A549 (cell line): ENCODE measurements at regions not wholly inside any gene's neighbourhood (a gene's known extent, or its start where the extent isn't known, plus 50 kb on each side); places are given as distances from the start of the nearest gene placed in this dataset.

Experiments
- ATAC-seq, 2 experiments: fragments of 200-7000 bp in 1 of 2; fragments of >200 bp in 1 of 2; cut with Nextera tagmentation in 1 of 2; cut with Tn5 transposase in 1 of 2; 3 replicates each; pipeline versions ENCODE4 v1.8.0 to v1.9.1; 2018 to 2020; ENCODE audit warnings: mild to moderate bottlenecking in 1 of 2, moderate library complexity in 1 of 2
- CTCF ChIA-PET: fragments of 300-600 bp; sonication (Branson Sonifier 250); formaldehyde crosslinking; extraction: SDS; loops from one replicate; lab custom pipeline; 2021; ENCODE audit warnings: antibody characterized with exemption, inconsistent platforms; lab: Yijun Ruan, JAX
- POLR2A ChIA-PET: fragments of 350-600 bp; formaldehyde crosslinking; extraction: SDS; loops from one replicate; lab custom pipeline; 2021; ENCODE audit warnings: antibody characterized with exemption, inconsistent platforms; lab: Yijun Ruan, JAX
- DNase-seq, 2 experiments: peaks; one replicate each; pipeline versions ENCODE4 v3.0.0 to v3.0.0-alpha.2; 2011 to 2016; ENCODE audit warnings: low read depth in 1 of 2, low spot score in 1 of 2
- FAIRE-seq: peaks from 2 replicates; lab custom pipeline; 2011; peaks lifted over from hg19 to GRCh38; lab: Jason Lieb, UNC
- H3K27ac ChIP-seq, 2 experiments: fragments of >200 bp; sonication (Bioruptor Twin); formaldehyde crosslinking; 3 replicates each; pipeline ENCODE4 v1.5.1; 2016 to 2017
- H3K4me1 ChIP-seq: fragments of >200 bp; sonication (Bioruptor Twin); formaldehyde crosslinking; 3 replicates; pipeline ENCODE4 v1.6.1; 2016
- H3K4me2 ChIP-seq: fragments of >200 bp; sonication (Bioruptor Twin); formaldehyde crosslinking; 3 replicates; pipeline ENCODE4 v1.6.1; 2016
- H3K4me3 ChIP-seq: fragments of >200 bp; sonication (Bioruptor Twin); formaldehyde crosslinking; 3 replicates; pipeline ENCODE4 v1.5.1; 2016
- H3K9me3 ChIP-seq: fragments of >200 bp; sonication (Bioruptor Twin); formaldehyde crosslinking; 3 replicates; pipeline ENCODE4 v1.6.1; 2016
- CBX2 ChIP-seq: fragments of 200-600 bp; sonication (generic); IDR thresholded peaks from 2 replicates; pipeline ENCODE4 v1.6.1; 2016; ENCODE audit warnings: low read depth, mild to moderate bottlenecking, borderline replicate concordance
- CHD2 ChIP-seq: fragments of 150-350 bp; IDR thresholded peaks from 2 replicates; pipeline ENCODE4 v1.6.1; 2014; ENCODE audit warnings: low read length; ENCODE audit not compliant: partially characterized antibody
- CHD4 ChIP-seq: fragments of 200-600 bp; sonication (generic); IDR thresholded peaks from 2 replicates; pipeline ENCODE4 v1.6.1; 2016; ENCODE audit warnings: antibody characterized with exemption, mild to moderate bottlenecking, borderline replicate concordance
- EHF ChIP-seq: fragments of 250-450 bp; sonication (Bioruptor Pico); IDR thresholded peaks from 2 replicates; pipeline ENCODE4 v1.5.0; 2020; ENCODE audit warnings: mild to moderate bottlenecking
- EHMT2 ChIP-seq: fragments of 200-600 bp; sonication (generic); IDR thresholded peaks from 2 replicates; pipeline ENCODE4 v1.6.1; 2016; ENCODE audit warnings: antibody characterized with exemption, low read depth, mild to moderate bottlenecking, moderate library complexity
- ELK1 ChIP-seq: fragments of 150-350 bp; IDR thresholded peaks from 2 replicates; pipeline ENCODE4 v1.6.1; 2014; ENCODE audit warnings: low read depth, mild to moderate bottlenecking, low read length
- FOSL2 ChIP-seq, 2 experiments: fragments of 450-650 bp in 1 of 2; fragments of >200 bp in 1 of 2; sonication (Bioruptor Twin) in 1 of 2; formaldehyde crosslinking; IDR thresholded peaks; 2 replicates each; pipeline versions ENCODE4 v1.5.0 to v1.6.1; 2016 to 2020; ENCODE audit warnings: mild to moderate bottlenecking in 1 of 2, moderate library complexity in 1 of 2
- HOXA7 ChIP-seq: fragments of 250-450 bp; sonication (Bioruptor Pico); IDR thresholded peaks from 2 replicates; pipeline ENCODE4 v1.5.0; 2020; ENCODE audit warnings: mild to moderate bottlenecking, moderate library complexity
- HOXB13 ChIP-seq: fragments of 250-450 bp; sonication (Bioruptor Pico); IDR thresholded peaks from 2 replicates; pipeline ENCODE4 v1.5.0; 2020; ENCODE audit warnings: low read depth, mild to moderate bottlenecking, moderate library complexity
- MAZ ChIP-seq: fragments of 150-350 bp; IDR thresholded peaks from 2 replicates; pipeline ENCODE4 v1.6.1; 2014; ENCODE audit warnings: antibody characterized with exemption, low read depth, low read length, borderline replicate concordance
- MYC ChIP-seq: IDR thresholded peaks from 2 replicates; pipeline ENCODE4 v1.6.1; 2012; ENCODE audit warnings: mild to moderate bottlenecking, inconsistent platforms, low read length, improper control_type of control experiment, borderline replicate concordance
- NFE2L2 ChIP-seq: fragments of 150-350 bp; conservative IDR thresholded peaks from 2 replicates; pipeline ENCODE4 v1.6.1; 2014; ENCODE audit warnings: low read length
- NR3C1 ChIP-seq: fragments of >200 bp; sonication (Bioruptor Twin); formaldehyde crosslinking; IDR thresholded peaks from 3 replicates; pipeline ENCODE4 v1.6.1; 2017
- PBX3 ChIP-seq: IDR thresholded peaks from 2 replicates; pipeline ENCODE4 v1.6.1; 2012
- POLR2AphosphoS2 ChIP-seq: conservative IDR thresholded peaks from 2 replicates; pipeline ENCODE4 v1.6.1; 2012; ENCODE audit warnings: low read length, improper control_type of control experiment, inconsistent platforms
- RAD21 ChIP-seq, 2 experiments: fragments of >200 bp in 1 of 2; sonication (Bioruptor Twin) in 1 of 2; formaldehyde crosslinking in 1 of 2; IDR thresholded peaks in 1 of 2; conservative IDR thresholded peaks in 1 of 2; 2 replicates in 1 of 2; 3 replicates in 1 of 2; pipeline ENCODE4 v1.6.1; 2012 to 2018; ENCODE audit warnings: inconsistent platforms in 1 of 2
- RCOR1 ChIP-seq: fragments of 150-350 bp; IDR thresholded peaks from 2 replicates; pipeline ENCODE4 v1.6.1; 2014; ENCODE audit warnings: antibody characterized with exemption, low read length, low read depth
- REST ChIP-seq: fragments of 200-600 bp; sonication (generic); IDR thresholded peaks from 2 replicates; pipeline ENCODE4 v1.6.1; 2016; ENCODE audit warnings: antibody characterized with exemption, mild to moderate bottlenecking, moderate library complexity
- RFX5 ChIP-seq: fragments of 450-650 bp; IDR thresholded peaks from 2 replicates; pipeline ENCODE4 v1.7.1; 2014; ENCODE audit warnings: antibody characterized with exemption, mild to moderate bottlenecking, moderate library complexity
- RNF2 ChIP-seq: fragments of 200-600 bp; sonication (generic); IDR thresholded peaks from 2 replicates; pipeline ENCODE4 v1.6.1; 2016; ENCODE audit warnings: low read depth, mild to moderate bottlenecking, antibody characterized with exemption, moderate library complexity, borderline replicate concordance
- SMC3 ChIP-seq: fragments of >200 bp; sonication (Bioruptor Twin); formaldehyde crosslinking; IDR thresholded peaks from 3 replicates; pipeline ENCODE4 v1.6.1; 2018; ENCODE audit warnings: inconsistent platforms
- SREBF2 ChIP-seq: fragments of 450-650 bp; IDR thresholded peaks from 2 replicates; pipeline ENCODE4 v1.6.1; 2014; ENCODE audit warnings: mild to moderate bottlenecking, moderate library complexity
- TFCP2L1 ChIP-seq: fragments of 250-450 bp; sonication (Bioruptor Pico); IDR thresholded peaks from 2 replicates; pipeline ENCODE4 v1.5.0; 2021; ENCODE audit warnings: mild to moderate bottlenecking
- USF2 ChIP-seq: fragments of 450-650 bp; IDR thresholded peaks from 2 replicates; pipeline ENCODE4 v1.6.1; 2014; ENCODE audit warnings: antibody characterized with exemption
- ZSCAN20 ChIP-seq: fragments of 250-450 bp; sonication (Bioruptor Pico); IDR thresholded peaks from 2 replicates; pipeline ENCODE4 v1.8.0; 2022; ENCODE audit warnings: mild to moderate bottlenecking, moderate library complexity
- WGBS: methylation state at CpG from one replicate; pipeline ENCODE4 v1.1.6; 2017; ENCODE audit errors: missing lambda C conversion rate; 5-methylcytosine and 5-hydroxymethylcytosine counted together

GRCh38 chr13:60925686-60926085 is 490.0 kb downstream of the PCDH20 start:
- TF ChIP-seq CHD4: no peak
- no peak for TF ChIP-seq SREBF2
- no peak for TF ChIP-seq RNF2
- TF ChIP-seq FOSL2 (IDR thresholded peaks at IDR 0.05): no peak
- TF ChIP-seq FOSL2 (CRISPR knock-in tag; IDR thresholded peaks at IDR 0.05): no peak
- TF ChIP-seq SMC3: no peak
- no peak for TF ChIP-seq RAD21 (conservative IDR thresholded peaks at IDR 0.05 in 1 of 2, IDR thresholded peaks at IDR 0.05 in 1 of 2)

GRCh38 chr13:60924856-60925255 is 490.8 kb downstream of the PCDH20 start:
- Histone ChIP-seq H3K9me3 (no peaks in the 10 kb centered on the region), H3K4me1 (no peaks in the 10 kb centered on the region), H3K4me3 (no peak overlapping the region), H3K4me2 (no peak overlapping the region)
- ChIA-PET CTCF (no interaction called here), POLR2A (no interaction called here)
- FAIRE-seq (no peak), DNase-seq (no peak)
- 66% methylated on average over 2 of the region's 2 CpGs for WGBS
- TF ChIP-seq RCOR1 (no peak), TFCP2L1 (CRISPR knock-in tag) (no peak), SMC3 (no peak), USF2 (no peak), ZSCAN20 (CRISPR knock-in tag) (no peak), PBX3 (no peak), MYC (no peak), HOXB13 (CRISPR knock-in tag) (no peak), RFX5 (no peak), MAZ (no peak), REST (no peak)
- TF ChIP-seq, all 56 proteins: peak for 0
- no peak overlapping the region for H3K27ac ChIP-seq
- ATAC-seq: no peak

More at GRCh38 chr13:60925686-60926085, 490.0 kb downstream of the PCDH20 start:
- no peak for FAIRE-seq
- Histone ChIP-seq H3K4me1 (no peaks in the 10 kb centered on the region), H3K27ac (no peak overlapping the region), H3K4me2 (no peak overlapping the region), H3K9me3 (no peaks in the 10 kb centered on the region), H3K4me3 (no peak overlapping the region)
- ChIA-PET CTCF (no interaction called here), POLR2A (no interaction called here)
- no peak for ATAC-seq
- DNase-seq: no peak
- 15% methylated on average over 3 of the region's 3 CpGs for WGBS

GRCh38 chr13:60922576-60923231 is 492.9 kb downstream of the PCDH20 start:
- no peak for FAIRE-seq
- CTCF ChIA-PET: no interaction called here
- TF ChIP-seq NR3C1: no peak
- TF ChIP-seq CHD2: no peak
- TF ChIP-seq PBX3: no peak
- TF ChIP-seq SMC3: no peak
- no peak for TF ChIP-seq CHD4
- no peak for TF ChIP-seq HOXA7
- TF ChIP-seq ELK1: no peak
- TF ChIP-seq RCOR1: no peak
- TF ChIP-seq NFE2L2: no peak
- TF ChIP-seq POLR2AphosphoS2: no peak
- no peak for TF ChIP-seq EHF (CRISPR knock-in tag)
- TF ChIP-seq CBX2: no peak
- TF ChIP-seq EHMT2: no peak

More at GRCh38 chr13:60922576-60923231, 492.9 kb downstream of the PCDH20 start:
- Histone ChIP-seq H3K4me1 (no peaks in the 10 kb centered on the region), H3K9me3 (no peaks in the 10 kb centered on the region), H3K27ac (no peak overlapping the region), H3K4me2 (no peak overlapping the region), H3K4me3 (no peak overlapping the region)
- ATAC-seq: no peak
- WGBS: 57% methylated on average over 6 of the region's 6 CpGs
- no peak for DNase-seq
- POLR2A ChIA-PET: no interaction called here
